Stimulated activated CD4-positive, alpha-beta T cell treated with anti-CD3 and anti-CD28 coated beads, Interleukin-1b, Interleukin-23, amount 100 ng/mL, for 1 hour (primary cell): ENCODE measurements at regions not wholly inside any gene's neighbourhood (a gene's known extent, or its start where the extent isn't known, plus 50 kb on each side); places are given as distances from the start of the nearest gene placed in this dataset.

Experiments used
- DNase-seq, 2 donors: peaks; one replicate each; pipeline ENCODE4 v3.0.0-alpha.2; 2020; ENCODE audit warnings: low read depth in 2 of 2

DNA sequence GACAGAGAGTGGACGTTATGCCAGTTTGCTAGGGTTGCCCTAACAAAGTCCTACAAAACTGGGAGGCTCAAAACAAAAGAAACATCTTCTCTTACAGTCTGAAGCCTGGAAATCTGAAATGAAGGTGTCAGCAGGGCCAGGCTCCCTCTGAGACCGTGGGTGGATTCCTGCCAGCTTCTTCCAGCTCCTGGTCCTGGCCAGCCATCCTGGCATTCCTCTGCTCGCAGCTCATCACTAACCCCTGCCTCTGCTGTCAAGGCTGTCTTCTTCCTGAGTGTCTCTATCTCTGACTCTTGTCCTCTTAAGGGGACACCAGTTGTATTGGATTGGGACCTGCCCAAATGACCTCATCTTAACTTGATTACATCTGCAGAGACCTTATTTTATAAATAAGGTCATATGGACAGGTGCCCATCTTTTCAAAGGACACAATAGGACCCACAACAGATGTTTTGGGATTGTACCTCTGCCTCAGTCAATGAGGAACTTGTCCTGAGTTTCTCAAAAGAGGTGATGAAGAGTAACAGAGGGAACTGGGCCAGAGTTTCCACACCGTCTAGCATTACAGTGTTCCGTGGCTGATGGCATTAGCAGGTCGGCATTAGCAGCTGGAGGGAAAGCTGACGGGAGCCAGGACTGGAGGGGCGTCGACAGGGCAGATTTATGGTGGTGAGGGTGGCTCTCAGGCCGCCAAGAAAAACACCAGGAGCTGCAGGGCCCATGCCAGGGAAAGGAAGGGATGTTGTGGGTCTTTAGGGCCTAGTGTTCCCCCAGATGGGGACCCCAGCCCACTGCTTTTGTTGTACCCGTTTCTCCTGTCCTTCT is 157.3 kb downstream of the TBXT start:
- DNase-seq, result no peak

DNA sequence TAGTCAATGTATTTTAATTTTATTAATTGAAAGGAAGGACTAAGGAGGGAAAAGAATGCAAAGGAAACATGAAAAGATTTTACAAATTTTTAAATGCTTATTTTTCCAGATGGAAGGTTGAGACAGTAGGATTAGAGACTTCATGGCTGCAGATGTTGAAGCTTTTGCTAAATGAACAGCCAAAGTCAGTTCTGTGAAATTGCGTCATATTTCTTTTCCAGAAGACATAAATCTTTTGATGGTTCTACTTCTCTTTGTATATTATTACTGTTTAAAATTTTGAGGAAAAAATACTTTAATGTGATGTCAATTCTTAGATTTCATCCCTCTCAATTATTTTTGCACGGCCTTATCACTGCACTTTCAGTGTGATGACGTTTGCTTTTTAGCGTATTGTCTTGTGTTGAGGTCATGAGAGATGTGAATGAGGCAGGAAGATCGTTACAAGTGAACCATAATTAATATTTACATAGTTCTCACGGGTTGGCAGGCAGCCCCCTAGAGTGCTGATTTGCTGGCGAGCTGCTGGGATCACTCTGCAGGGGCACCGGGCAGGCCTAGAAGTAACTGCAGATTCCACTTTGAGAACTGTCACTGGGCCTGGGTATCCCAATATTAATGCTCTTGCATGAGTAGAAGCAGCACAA is 158.1 kb downstream of the TBXT start:
- DNase-seq, result no peak

DNA sequence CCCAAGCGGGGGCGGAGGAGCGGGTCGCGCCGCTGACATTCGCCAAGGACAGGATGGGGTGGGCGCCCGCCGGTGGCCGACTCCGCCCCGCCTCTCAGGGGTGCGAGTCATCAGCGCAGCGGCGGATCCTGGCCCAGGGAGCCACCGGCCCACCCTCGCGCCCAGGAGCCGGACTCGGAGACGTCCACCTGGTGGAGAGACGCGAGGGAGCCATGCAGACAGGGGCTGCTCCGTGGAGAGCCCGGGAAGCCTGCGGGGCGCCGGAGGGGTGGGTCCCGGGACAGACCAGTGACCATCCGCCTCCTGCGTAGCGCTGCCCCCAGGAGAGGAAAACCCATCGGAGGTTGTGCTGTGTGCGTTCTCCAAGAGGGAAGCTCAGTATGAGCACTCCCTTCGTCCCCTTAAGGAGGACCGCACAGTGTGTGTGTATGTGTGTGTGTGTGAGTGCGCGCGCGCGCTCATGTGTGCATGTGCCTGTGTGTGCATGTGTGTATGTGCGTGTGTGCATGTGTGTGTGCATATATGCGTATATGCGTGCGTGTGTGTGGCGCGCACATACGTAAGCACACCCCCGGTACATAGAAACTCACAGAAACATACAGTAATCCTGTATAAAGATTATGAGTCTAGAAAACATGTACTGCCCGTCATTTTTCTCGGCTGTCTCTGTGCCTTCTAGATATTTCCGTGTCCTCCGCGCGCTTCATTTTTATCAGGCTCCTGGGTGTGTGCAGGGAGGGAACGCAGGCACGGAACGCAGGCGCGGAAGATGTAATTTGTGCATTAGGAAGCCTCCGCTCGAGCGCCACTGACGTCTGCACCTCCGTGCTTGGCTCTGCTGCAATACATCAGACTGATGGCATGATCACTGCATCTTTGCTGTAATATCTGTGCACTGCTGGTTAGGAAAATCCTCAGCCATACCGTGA is 158.9 kb downstream of the TBXT start:
- no peak for DNase-seq

DNA sequence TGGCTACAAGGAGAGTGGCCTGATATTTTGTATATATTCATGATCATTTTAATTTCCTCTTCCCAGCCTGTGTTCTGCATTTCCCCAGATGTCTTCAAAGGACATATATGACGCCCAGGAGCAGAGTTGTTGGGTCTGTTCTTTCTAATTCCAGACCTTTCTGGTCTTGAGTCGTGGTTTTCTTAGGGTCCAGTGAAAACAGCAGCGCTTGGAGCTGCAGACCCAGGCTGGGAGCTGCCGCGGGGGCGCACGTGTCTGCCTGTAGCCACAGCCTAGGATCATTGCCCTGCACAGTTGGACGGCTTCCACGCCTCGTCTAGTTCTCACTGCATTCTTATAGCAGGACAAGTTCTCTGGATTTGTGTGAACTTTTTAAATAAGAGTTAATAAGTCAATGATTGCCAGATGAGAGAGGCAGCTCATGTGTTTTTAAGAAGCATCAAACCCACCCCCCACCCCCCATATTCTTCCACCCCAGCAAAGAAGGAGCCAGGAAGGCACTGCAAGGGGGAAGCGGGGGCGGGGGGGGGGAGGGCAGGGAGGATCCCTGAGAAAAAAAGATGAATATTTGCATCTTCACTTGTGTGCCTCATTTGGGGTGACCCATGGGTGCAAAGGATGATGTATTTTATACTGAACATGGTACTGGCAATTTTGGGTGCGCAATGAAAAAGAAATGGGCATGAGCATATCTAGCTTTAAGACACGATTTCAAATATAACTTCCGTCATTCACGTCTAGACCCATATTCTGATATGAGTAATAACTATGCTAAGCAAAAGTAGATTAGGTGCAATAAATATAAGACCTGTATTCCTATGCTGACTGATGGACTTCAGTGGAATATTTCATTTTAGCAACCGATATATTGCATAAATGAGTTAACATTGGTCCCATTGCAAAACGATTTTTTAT is 160.0 kb downstream of the TBXT start:
- no peak for DNase-seq

- no peak for DNase-seq
These were observed 160.8 kb downstream of the TBXT start for GRCh38 chr6:166006900-166007301.

DNA sequence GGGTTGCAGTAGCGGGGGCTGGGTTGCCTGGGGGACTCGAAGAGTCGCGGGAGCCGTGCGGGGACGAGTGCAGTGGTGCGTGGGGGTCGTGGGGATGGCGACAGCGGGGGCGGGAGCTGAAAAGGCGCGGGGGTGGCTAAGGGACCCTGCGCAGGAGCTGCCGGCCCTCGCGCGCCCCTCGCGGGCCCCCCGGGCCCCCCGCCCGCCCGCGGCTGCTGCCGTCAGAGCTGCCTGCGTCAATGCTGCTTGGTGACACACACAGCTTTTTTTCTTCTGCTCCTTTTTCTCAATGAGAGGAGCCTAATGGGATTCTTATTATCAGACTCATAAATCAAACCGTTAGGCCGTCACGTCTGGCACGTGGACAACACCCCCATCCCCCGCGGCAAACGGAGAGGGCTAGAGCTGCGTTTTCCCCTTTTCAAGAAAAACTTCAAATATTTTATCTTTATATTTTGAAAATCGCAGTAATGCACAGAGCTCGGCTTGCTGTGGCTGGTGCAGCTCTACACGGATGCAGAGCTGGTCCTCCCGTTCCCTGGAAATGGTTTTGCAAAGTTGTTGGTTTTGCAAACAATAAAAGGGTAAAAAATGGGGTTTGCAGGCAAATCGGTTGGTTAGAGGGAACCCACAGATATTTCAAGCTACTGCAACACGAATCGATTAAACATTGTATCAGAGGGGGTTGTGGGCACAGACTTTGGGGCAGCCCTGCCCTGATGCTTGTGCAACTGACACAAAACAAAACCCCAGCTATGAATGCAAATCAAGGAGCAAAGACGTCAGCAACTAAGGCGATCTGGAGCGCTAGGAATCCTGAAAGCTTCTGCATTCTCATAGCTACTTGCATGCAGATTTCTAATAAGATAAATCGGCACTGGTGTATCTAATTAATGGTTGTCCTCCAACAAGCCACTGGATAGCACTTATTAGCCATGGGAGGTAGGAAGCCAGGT is 161.4 kb downstream of the TBXT start:
- no peak for DNase-seq

- DNase-seq, result no peak
These were observed 162.2 kb downstream of the TBXT start for GRCh38 chr6:166005401-166005943.

- DNase-seq, result no peak
These were observed 162.8 kb downstream of the TBXT start for GRCh38 chr6:166004876-166005275.

DNA sequence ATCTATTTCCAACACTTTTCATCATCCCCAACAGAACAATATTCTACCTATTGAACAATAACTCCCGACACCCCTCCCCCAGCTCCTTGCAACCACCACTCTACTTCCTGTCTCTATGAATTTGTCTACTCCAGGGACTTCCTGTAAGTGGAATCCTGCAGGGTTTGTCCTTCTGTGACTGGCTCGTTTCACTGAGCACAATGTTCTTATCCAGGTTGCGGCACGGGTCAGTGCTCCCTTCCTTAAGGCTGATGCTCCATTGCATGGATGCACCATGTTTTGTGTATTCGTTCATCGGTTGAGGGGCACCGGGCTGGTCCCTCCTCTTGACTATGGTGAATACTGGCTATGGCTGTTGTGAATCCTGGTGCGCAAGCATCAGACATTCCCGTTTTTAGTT is 163.2 kb downstream of the TBXT start:
- DNase-seq, result no peak

DNA sequence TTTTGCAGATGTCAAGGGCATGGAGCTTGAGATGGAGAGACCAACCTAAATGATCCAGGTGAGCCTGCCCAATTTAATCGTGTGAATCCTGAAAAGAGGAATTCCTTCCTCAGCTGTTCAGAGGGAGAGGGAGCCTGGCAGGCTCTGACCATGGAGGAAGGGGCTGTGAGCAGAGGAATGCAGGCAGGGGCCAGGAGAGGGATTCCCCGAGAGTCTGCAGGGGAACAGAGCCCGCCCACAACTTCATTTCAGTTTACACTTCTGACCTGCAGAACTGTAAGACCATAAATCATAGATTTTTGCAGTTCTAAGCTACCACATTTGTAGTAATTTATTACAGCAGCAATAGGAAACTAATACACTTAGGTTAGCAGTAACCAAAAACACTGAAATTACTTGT is 164.1 kb downstream of the TBXT start:
- DNase-seq, result no peak

DNA sequence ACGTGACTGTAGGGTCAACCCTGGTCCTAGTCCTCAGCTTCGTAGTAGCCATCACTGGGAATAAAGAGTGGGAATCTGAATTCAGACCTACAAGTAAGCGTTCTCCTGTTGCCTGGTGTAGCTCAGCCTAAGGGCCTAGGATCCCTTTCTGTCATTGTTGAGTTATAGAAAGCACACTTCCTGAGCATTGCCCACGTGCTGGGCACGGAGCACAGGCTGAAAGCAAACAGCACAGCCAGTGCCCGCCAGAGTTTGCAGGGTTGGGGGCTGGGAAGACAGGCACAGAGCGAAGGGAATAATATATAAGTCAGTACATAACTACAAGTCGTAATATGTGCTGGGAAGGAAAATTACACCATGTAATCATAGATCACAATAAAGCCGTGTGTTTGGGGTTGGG is 166.3 kb downstream of the TBXT start:
- DNase-seq, result no peak

GRCh38 chr6:165999279-165999678 is 168.4 kb downstream of the TBXT start:
- no peak for DNase-seq

DNA sequence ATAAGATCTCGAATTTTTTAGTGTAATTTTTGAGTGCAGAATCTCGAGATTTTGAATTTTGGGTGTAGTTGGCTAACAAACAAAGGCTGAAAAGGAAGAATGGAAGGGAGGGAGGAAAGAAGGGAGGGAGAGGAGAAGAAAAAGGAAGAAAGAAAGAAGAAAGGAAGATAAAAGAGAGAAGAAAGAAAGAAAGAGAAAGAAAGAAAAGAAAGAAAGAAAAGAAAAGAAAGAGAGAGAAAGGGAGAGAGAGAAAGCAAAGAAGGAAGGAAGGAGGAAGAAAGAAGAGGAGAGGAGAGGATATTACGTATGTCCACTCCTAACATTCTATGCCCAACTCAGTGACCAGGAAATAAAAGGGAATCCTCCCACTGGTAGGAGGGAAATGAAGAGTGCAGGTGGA is 169.6 kb downstream of the TBXT start:
- DNase-seq, result no peak

GRCh38 chr6:165991341-165991740 is 176.3 kb downstream of the TBXT start:
- no peak for DNase-seq

DNA sequence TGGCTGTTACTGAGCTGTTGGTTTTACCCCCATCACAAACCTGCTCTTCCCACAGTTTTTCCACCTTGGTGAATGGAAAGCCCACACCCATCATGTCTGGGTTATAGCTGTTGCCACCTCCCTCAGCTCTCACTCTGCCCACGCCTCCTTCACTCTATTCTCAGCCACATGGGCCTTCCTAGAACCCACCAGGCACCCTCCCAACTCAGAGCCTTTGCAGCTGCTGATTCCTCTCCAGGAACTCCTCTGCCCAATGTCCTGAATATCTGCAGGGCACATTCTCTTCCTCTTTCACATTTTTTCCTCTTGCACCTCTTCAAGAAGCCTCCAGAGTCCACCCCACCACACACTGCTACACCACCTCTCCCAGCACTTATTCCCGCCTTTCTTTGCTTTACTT is 177.4 kb downstream of the TBXT start:
- no peak for DNase-seq

GRCh38 chr6:165988757-165989456 is 178.7 kb downstream of the TBXT start:
- no peak for DNase-seq

DNA sequence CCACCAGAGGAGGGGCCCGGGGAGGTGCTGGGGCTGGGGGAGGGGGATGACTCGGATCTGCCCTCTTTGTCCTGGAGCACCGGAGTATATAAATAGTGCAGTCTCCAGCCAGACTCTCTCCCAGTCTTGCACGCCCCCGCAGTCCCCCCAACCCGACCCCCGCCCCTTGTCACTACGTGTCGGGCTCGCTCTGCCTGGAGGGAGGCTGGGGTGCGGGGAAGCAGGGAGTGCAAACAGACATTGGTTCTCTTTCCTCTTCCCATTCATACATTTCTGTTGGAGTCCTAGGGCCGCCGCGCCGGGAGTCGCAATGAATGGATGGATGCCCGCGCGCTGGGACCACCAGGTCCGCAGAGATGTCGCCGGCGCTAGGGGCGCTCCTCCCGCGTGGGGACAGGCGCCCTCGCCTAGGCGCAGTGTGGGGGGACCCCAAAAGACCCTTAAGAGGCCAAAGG is 179.3 kb downstream of the TBXT start:
- DNase-seq, result no peak

DNA sequence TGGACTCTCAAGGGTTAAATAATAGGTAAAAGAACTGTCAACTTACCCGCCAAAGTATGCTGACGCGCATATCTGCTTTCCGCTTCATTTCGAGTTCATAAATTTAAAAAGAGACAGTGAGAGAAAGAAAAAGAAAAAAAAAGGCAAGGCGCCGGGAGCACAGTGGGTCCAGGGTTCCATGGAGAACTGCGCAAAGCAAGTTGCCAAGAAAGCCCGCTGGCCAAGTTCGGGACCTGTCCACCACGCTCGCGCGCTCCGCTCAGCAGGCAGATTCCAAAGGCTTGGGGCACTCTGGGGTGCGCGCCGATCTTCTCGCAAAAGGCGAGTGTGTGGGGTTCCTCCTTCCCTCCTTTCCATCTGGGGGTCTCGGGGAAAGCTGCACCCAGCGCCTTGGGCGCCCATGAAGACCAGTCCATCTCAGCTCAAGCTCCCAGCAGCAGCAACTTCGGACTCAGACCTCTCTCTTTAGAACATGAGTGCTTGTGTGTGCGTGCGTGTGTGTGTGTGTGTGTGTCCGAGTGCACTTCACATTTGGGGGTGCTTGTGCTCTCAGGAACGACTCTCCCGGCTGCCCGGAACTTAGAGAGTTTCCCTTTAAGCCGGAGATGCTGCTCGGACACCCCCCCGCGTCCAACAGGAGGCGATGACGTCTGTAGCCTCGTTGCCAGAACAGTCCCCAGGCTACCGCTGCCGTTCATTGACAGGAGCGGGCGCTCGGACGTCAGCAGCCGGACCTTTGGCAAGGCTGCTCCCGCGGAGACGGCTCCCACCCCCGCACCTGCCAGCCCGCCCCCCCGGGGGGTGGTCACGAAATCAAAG is 180.0 kb downstream of the TBXT start:
- no peak for DNase-seq
